H9 (cell line): ENCODE measurements at regions not wholly inside any gene's neighbourhood (a gene's known extent, or its start where the extent isn't known, plus 50 kb on each side); places are given as distances from the start of the nearest gene placed in this dataset.

Experiments used
- DNase-seq: peaks from one replicate; pipeline ENCODE4 v3.0.0-alpha.2; 2017
- H2AFZ ChIP-seq: one replicate; pipeline ENCODE4 v1.6.1; 2013; ENCODE audit warnings: mild to moderate bottlenecking, low read length, control low read depth, moderate library complexity
- H2AK5ac ChIP-seq: 2 replicates; pipeline ENCODE4 v1.6.1; 2013; ENCODE audit warnings: low read length, control low read depth, mixed read lengths; ENCODE audit not compliant: insufficient read length
- H2BK120ac ChIP-seq: one replicate; pipeline ENCODE4 v1.6.1; 2013; ENCODE audit warnings: low read depth, mild to moderate bottlenecking, low read length, control low read depth, inconsistent platforms; ENCODE audit not compliant: poor library complexity, severe bottlenecking
- H2BK12ac ChIP-seq: 2 replicates; pipeline ENCODE4 v1.6.1; 2013; ENCODE audit warnings: low read length, control low read depth, mixed read lengths, low read depth; ENCODE audit not compliant: insufficient read length
- H2BK15ac ChIP-seq: 2 replicates; pipeline ENCODE4 v1.6.1; 2013; ENCODE audit warnings: low read depth, low read length, control low read depth
- H2BK20ac ChIP-seq: one replicate; pipeline ENCODE4 v1.6.1; 2013; ENCODE audit warnings: low read depth, mild to moderate bottlenecking, low read length, control low read depth, inconsistent platforms; ENCODE audit not compliant: poor library complexity, severe bottlenecking
- H2BK5ac ChIP-seq: 2 replicates; pipeline ENCODE4 v1.6.1; 2013; ENCODE audit warnings: low read length, control low read depth, mixed read lengths; ENCODE audit not compliant: insufficient read length
- H3K14ac ChIP-seq: 2 replicates; pipeline ENCODE4 v1.6.1; 2013; ENCODE audit warnings: low read length, control low read depth; ENCODE audit not compliant: insufficient read depth
- H3K18ac ChIP-seq: 2 replicates; pipeline ENCODE4 v1.6.1; 2013; ENCODE audit warnings: low read depth, mild to moderate bottlenecking, mixed read lengths, low read length, control low read depth; ENCODE audit not compliant: insufficient read length
- H3K23ac ChIP-seq: 2 replicates; pipeline ENCODE4 v1.6.1; 2013; ENCODE audit warnings: low read length, control low read depth, mixed read lengths, low read depth; ENCODE audit not compliant: insufficient read length
- H3K23me2 ChIP-seq: 2 replicates; pipeline ENCODE4 v1.6.1; 2013; ENCODE audit warnings: low read depth, mild to moderate bottlenecking, mixed read lengths, low read length, control low read depth; ENCODE audit not compliant: insufficient read length, poor library complexity, severe bottlenecking
- H3K27ac ChIP-seq: 2 replicates; pipeline ENCODE4 v1.5.1; 2013; ENCODE audit warnings: low read length, control low read depth, mixed read lengths, low read depth; ENCODE audit not compliant: insufficient read length
- H3K27me3 ChIP-seq: 2 replicates; pipeline ENCODE4 v1.6.1; 2013; ENCODE audit warnings: low read length, control low read depth, inconsistent platforms; ENCODE audit not compliant: insufficient read depth
- H3K4ac ChIP-seq: 2 replicates; pipeline ENCODE4 v1.6.1; 2013; ENCODE audit warnings: low read depth, mild to moderate bottlenecking, control low read depth, inconsistent platforms, low read length, moderate library complexity
- H3K4me1 ChIP-seq: 2 replicates; pipeline ENCODE4 v1.6.1; 2013; ENCODE audit warnings: low read length, control low read depth, inconsistent platforms; ENCODE audit not compliant: insufficient read depth
- H3K4me2 ChIP-seq: 2 replicates; pipeline ENCODE4 v1.6.1; 2013; ENCODE audit warnings: low read length, control low read depth, mixed read lengths; ENCODE audit not compliant: insufficient read length, insufficient read depth
- H3K56ac ChIP-seq: 2 replicates; pipeline ENCODE4 v1.6.1; 2013; ENCODE audit warnings: low read depth, mild to moderate bottlenecking, mixed read lengths, low read length, control low read depth; ENCODE audit not compliant: insufficient read length
- H3K79me1 ChIP-seq: 2 replicates; pipeline ENCODE4 v1.6.1; 2013; ENCODE audit warnings: low read depth, mild to moderate bottlenecking, moderate library complexity, low read length, control low read depth, inconsistent platforms; ENCODE audit not compliant: insufficient read depth, poor library complexity, severe bottlenecking
- H3K79me2 ChIP-seq: 2 replicates; pipeline ENCODE4 v1.6.1; 2013; ENCODE audit warnings: low read length, control low read depth, inconsistent platforms; ENCODE audit not compliant: insufficient read depth
- H3K9ac ChIP-seq: 2 replicates; pipeline ENCODE4 v1.6.1; 2013; ENCODE audit warnings: low read length, control low read depth, mixed read lengths; ENCODE audit not compliant: insufficient read length; ENCODE audit errors: extremely low read depth
- H3K9me3 ChIP-seq: one replicate; pipeline ENCODE4 v1.6.1; 2013; ENCODE audit warnings: low read depth, low read length, inconsistent platforms; ENCODE audit not compliant: control insufficient read depth
- H3T11ph ChIP-seq: one replicate; pipeline ENCODE4 v1.6.1; 2013; ENCODE audit warnings: mild to moderate bottlenecking, low read length, control low read depth, inconsistent platforms
- H4K20me1 ChIP-seq: one replicate; pipeline ENCODE4 v1.6.1; 2013; ENCODE audit not compliant: control insufficient read depth, insufficient read length, insufficient read depth
- H4K5ac ChIP-seq: 2 replicates; pipeline ENCODE4 v1.6.1; 2013; ENCODE audit warnings: low read depth, mild to moderate bottlenecking, mixed read lengths, low read length, control low read depth; ENCODE audit not compliant: insufficient read length
- H4K8ac ChIP-seq: replicated peaks from 2 replicates; pipeline ENCODE4 v1.6.1; 2013; ENCODE audit warnings: low read length, control low read depth, mixed read lengths, low read depth; ENCODE audit not compliant: insufficient read length
- H4K91ac ChIP-seq: 2 replicates; pipeline ENCODE4 v1.6.1; 2013; ENCODE audit warnings: low read depth, mild to moderate bottlenecking, moderate library complexity, mixed read lengths, low read length, control low read depth; ENCODE audit not compliant: insufficient read length
- H3K27ac Mint-ChIP-seq, 3 experiments: 2 replicates in 2 of 3; 3 replicates in 1 of 3; pipeline ENCODE4 v1.8.0; 2020 to 2021; ENCODE audit warnings: mixed read lengths in 3 of 3, mild to moderate bottlenecking in 1 of 3, moderate library complexity in 1 of 3
- H3K27me3 Mint-ChIP-seq: 2 replicates; pipeline ENCODE4 v1.8.0; 2021; ENCODE audit warnings: low read depth, mild to moderate bottlenecking, moderate library complexity, mixed read lengths
- H3K36me3 Mint-ChIP-seq, 3 experiments: 2 replicates in 2 of 3; 3 replicates in 1 of 3; pipeline ENCODE4 v1.8.0; 2020 to 2021; ENCODE audit warnings: low read depth in 3 of 3, mixed read lengths in 3 of 3; ENCODE audit not compliant: insufficient read depth in 1 of 3
- H3K4me1 Mint-ChIP-seq, 2 experiments: 2 replicates each; pipeline ENCODE4 v1.8.0; 2020; ENCODE audit warnings: mixed read lengths in 2 of 2
- H3K4me3 Mint-ChIP-seq, 2 experiments: 2 replicates in 1 of 2; 3 replicates in 1 of 2; pipeline ENCODE4 v1.8.0; 2020 to 2021; ENCODE audit warnings: mild to moderate bottlenecking in 2 of 2, mixed read lengths in 2 of 2, moderate library complexity in 1 of 2
- H3K9me3 Mint-ChIP-seq, 2 experiments: 2 replicates in 1 of 2; 3 replicates in 1 of 2; pipeline ENCODE4 v1.8.0; 2020; ENCODE audit warnings: mild to moderate bottlenecking in 2 of 2, mixed read lengths in 2 of 2, moderate library complexity in 1 of 2
- CTCF ChIP-seq: fragments of 200-600 bp; sonication (generic); conservative IDR thresholded peaks from 3 replicates; pipeline ENCODE4 v1.8.0; 2021; ENCODE audit warnings: antibody characterized with exemption, mild to moderate bottlenecking
- WGBS: extraction: QIAGEN DNeasy Blood & Tissue Kit; methylation state at CpG from one replicate; pipeline ENCODE4 v1.1.7; 2013; ENCODE audit warnings: missing lambda C conversion rate, low lambda C conversion rate, mixed read lengths; ENCODE audit not compliant: insufficient read length; ENCODE audit errors: extremely low coverage; 5-methylcytosine and 5-hydroxymethylcytosine counted together

- Mint-ChIP-seq H3K27me3 (no peaks in the 10 kb centered on the region), H3K27ac (no peak overlapping the region), H3K4me1 (peaks cover 7 to 9% of the 10 kb centered on the region in 2 experiments), H3K36me3 (no peaks in the 10 kb centered on the region), H3K4me3 (no peak overlapping the region), H3K9me3 (no peaks in the 10 kb centered on the region)
- Histone ChIP-seq H3K23me2 (no peaks in the 10 kb centered on the region), H2BK15ac (no peak overlapping the region), H3K27ac (no peak overlapping the region), H3K9ac (no peak overlapping the region), H3K79me1 (no peaks in the 10 kb centered on the region), H2BK20ac (no peak overlapping the region), H3K27me3 (no peaks in the 10 kb centered on the region), H3K79me2 (no peaks in the 10 kb centered on the region), H4K5ac (no peak overlapping the region), H2AK5ac (no peak overlapping the region), H3K4me2 (no peak overlapping the region), H2AFZ (no peak overlapping the region), H3K18ac (no peak overlapping the region), H3K4me1 (peaks cover 3% of the 10 kb centered on the region; the same call in 1 of the 2 replicates), H2BK5ac (no peak overlapping the region), H3K14ac (no peak overlapping the region), H4K20me1 (no peaks in the 10 kb centered on the region), H4K91ac (no peak overlapping the region), H3K23ac (no peak overlapping the region), H3K56ac (no peak overlapping the region), H3K9me3 (no peaks in the 10 kb centered on the region), H3T11ph (no peak overlapping the region), H4K8ac (no peak overlapping the region), H2BK120ac (no peak overlapping the region), H3K4ac (no peak overlapping the region), H2BK12ac (no peak overlapping the region)
- no peak for TF ChIP-seq CTCF
- DNase-seq, result no peak
- no CpG with 5 or more reads among the region's 1 CpG for WGBS
Observed at GRCh38 chr3:34852844-34853439, 786.4 kb upstream of the ARPP21 start.
